ENCODE measurements at regions not wholly inside any gene's neighbourhood (a gene's known extent, or its start where the extent isn't known, plus 50 kb on each side); places are given as distances from the start of the nearest gene placed in this dataset.
A peak's percentile ranks its signal among the peaks of the same experiment; 100 is the strongest.

DNA sequence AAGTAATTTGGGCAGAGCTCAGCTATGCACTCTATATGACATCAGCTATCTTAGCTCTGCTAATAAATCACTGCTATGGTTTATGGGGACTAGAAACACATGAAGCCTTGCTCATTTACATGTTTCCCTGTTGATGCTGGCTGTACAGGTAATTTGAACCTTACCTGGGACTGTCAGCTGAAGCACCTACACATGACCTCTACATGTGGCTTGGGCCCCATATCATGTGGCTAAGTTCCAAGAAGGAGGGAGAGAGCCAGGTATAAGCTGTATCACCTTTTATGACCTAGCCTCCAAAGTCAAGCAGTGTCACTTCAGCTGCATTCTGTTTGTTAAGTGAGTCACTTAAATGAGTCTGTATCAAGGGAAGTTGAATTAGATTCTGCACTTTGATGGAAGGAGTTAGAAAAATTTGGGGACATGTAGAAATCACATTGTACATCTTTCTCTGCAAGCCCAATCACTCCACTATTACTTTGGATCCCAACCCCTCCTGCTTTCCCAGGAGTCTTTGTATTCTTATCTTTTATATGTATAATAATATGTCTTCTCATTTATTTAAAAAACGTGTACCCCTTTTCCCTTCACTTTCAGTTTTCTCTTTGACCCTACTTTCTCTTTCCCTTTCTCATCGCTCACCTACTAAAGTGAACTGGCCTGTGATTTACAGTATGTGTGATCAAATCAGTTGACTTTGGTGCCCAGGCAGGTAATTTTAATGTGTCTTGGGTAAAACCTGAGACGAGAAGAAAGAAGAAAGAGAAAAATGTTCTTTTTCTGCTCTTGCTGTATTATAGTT is 53.4 kb upstream of the PRKACB start:
- DNase-seq (ENCODE audit: low read depth): no peak

GRCh38 chr1:84089867-84090266 is 54.2 kb upstream of the PRKACB start:
- no peak for DNase-seq (ENCODE audit: low read depth)

DNA sequence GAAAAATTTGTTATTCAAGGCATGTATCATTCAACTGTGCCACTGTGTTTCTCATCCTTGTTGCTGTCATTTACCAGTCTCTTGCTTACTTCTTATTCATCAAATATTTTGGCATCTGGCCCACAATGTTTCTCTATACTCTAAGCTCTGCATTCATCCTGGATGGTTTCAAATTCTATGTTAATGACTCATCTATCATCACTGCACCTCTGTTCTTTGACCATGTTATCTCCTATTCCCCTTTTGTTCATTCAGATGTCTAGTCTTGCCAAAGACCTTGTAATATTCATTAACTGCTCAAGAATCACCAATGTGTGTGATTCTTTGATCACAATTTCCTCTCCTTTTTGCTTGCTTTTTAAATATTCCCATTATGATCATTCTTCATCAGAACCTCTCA is 54.6 kb upstream of the PRKACB start:
- no peak for DNase-seq (ENCODE audit: low read depth)

GRCh38 chr1:84086616-84087015 is 57.5 kb upstream of the PRKACB start:
- DNase-seq (ENCODE audit: low read depth): no peak

DNA sequence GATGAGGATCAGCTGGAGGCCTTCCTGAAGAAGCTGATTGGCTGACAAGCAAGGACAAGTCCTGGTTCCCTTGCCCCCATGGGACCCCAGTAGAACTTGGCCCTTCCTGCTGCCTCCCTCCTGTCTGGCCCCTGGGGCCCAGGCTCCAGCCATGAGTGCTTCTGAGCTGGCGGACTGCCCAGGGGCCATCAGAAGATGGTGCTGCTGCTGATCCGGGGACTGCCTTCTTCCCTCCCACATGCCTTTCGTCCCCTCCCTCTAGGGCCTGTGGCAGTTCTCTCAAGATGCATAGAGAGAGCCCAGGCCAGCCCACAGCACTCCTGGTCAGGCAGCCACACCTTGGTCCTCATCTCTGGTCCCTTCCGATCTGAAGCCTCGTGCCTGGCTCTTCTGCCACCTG is 57.9 kb upstream of the PRKACB start:
- DNase-seq (ENCODE audit: low read depth): no peak

DNA sequence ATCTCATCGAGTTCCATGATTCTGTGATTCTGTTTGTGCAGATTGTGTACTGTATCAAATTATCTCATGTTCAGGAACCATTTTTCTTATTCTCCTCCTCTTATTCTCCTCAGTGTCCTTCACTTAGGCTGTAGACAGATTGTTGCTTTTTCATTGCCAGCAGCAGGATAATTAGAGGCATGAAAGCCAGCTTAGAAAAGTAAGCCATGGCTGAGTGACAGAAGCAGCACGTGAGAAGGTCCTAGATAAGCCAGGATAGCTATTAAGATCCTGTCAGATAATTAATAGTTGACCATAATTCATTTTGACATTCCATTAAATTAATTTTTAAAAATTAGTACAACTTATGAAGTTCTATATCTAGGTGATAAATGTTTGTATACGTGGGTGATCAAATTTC is 60.8 kb upstream of the PRKACB start:
- DNase-seq (ENCODE audit: low read depth): no peak

GRCh38 chr1:84078842-84079202 is 65.2 kb upstream of the PRKACB start:
- no peak for DNase-seq (ENCODE audit: low read depth)

DNA sequence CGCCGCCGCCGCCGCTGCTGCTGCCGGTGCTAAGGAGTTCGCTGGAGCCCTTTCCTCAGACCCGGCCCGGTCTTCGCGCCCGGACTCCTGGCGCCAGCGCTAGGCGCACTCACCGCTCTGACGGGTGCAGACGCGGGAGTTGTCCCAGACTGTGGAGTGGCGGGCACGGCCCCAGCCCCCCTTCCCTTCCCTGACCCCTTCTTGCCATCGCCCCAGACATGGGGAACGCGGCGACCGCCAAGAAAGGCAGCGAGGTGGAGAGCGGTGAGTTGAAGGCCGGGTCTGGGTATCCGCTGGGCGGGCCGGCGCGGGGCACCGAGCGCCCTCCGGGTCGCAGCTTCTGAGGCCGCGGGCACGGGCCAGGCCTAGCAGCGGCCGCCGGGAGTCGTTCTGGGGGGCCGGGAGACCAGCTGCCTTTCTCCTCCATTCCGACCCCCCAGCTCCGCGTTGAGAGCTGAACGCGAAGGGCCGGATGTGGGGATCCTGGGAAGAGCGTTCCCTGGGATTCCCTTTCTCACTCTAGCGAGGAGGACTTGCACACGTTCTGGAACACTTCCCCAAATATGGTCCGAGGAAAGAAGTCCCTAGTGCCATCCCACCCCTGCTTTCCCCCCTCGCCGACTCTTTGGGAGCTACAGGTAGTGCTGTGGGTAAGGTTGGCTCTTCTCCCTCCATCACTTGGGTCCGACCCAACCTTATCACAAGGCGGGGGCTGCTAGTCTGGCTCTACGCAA is 65.8 kb upstream of the PRKACB start:
- no peak for DNase-seq (ENCODE audit: low read depth)

DNA sequence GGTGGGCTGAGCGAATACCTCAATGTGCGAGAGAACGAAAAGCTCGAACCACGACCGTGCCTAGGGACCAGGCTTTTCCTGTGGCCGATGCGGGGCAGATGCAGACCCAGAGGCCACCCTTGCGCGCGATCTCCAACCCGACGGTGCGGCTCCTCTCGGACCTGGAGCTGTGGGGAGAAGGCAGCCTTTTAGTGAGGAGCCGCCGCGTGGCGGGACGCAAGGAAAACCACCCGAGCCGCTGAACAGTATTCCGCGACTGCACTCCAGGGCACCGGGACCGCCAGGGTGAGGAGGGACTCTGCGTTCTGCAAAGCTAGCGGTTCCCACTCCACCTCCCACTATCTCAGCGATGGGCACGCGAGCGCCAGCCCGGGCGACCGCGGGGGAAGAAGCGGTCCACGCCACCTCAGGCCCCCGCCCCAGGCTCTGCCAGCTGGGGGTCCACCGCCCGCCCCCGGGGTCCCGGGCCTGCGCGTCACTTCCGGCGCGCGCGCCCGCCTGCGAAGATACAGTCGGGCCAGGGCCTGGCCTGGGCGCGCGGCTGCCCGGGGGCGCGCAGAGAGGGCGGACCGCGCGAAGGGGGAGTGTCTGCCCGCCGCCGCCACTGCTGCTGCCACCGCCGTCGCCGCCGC is 66.5 kb upstream of the PRKACB start:
- DNase-seq (ENCODE audit: low read depth): peak; percentile 72

GRCh38 chr1:84073266-84073665 is 70.8 kb upstream of the PRKACB start:
- DNase-seq (ENCODE audit: low read depth): no peak

DNA sequence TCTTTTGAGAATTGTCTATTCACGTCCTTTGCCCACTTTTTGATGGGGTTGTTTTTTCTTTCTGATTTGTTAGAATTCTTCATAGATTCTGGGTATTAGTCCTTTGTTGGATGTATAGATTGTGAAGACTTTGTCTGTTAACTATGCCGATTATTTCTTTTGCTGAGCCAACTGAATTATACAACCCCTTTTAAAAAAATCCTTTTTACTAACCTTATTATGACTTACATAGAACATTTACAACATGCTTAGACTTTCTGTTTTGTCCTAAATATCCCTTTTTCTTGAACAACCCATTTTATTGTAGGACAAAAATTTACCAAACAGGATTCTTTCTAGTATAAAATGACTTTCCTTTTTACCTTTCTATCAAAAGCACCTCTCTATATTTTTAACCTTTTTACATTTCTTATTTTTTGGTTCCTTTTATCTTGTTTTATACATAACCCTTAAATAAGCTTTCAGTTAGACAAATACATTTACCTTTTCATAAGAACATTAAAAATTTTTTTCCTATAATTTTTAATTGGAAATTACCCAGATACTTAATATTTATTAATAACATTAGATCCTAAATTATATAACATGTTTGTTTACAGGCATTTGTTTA is 70.4 kb upstream of the TTLL7 start:
- DNase-seq (ENCODE audit: low read depth): no peak

GRCh38 chr1:84062496-84062895 is 63.6 kb upstream of the TTLL7 start:
- DNase-seq (ENCODE audit: low read depth): no peak

DNA sequence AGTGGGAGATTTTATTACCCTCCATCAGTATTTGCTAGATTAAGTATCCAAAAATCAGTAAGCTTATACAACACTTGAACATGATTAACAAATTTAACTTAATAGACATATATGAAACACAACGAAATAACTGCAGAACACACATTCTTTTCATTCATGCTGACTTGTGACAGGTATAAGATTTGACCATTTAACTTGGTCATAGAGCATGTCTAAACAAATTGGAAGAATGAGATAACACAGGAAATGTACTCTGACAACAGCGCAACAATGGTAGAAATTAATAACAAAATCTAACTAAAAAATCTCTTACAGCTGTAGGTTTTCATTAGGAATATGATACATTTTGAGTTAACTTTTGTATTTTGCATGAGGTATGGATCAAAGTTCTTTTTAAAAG is 62.4 kb upstream of the TTLL7 start:
- no peak for DNase-seq (ENCODE audit: low read depth)

DNA sequence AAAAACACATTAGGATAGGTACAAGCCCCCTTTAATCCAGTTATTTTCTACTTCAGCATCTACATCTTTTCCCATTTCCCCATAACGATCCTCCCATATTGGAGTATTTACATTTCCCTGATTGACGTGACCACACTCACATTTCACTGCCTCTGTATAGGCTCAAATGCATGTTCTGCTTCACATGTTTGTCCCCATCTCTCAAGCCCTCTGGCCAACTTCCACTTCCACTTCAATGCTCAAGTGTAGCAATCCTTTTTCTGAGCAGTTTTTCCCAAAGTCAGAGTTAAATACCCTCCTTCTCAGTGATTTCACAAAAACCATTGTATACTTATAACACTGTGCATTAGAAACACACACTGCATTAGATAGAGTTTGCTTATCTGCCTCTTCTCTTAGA is 61.8 kb upstream of the TTLL7 start:
- DNase-seq (ENCODE audit: low read depth): no peak

DNA sequence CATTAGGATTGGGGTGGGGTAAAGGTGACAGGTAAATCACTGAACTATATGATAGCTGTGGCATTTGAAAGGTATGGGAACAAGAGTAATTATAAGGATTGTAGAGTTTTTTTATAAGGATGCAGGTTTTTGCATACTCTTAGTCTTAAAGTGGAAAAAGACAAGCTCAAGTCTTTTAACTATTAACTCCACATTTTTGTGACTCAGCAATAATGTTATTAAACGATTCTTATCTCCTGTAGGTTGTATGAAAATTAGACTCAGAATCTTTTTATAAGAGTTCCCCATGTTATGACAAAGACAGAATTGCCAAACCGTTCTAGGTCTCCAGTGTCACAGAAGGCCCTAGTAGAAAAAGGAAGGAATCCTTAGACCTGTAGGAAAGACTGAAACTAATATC is 49.9 kb upstream of the TTLL7 start:
- no peak for DNase-seq (ENCODE audit: low read depth)
